GM12891 (cell line): ENCODE measurements at regions not wholly inside any gene's neighbourhood (a gene's known extent, or its start where the extent isn't known, plus 50 kb on each side); places are given as distances from the start of the nearest gene placed in this dataset.
"Not testable (repeated sequence)": the region's sequence is repeated elsewhere in the genome, so short reads cannot be mapped to it uniquely, and the experiment has no call there.

Experiments used
- POLR2A ChIP-seq: IDR thresholded peaks from 2 replicates; pipeline ENCODE4 v1.6.1; 2011; ENCODE audit warnings: low read depth, low read length, control low read depth
- POLR2AphosphoS5 ChIP-seq: IDR thresholded peaks from 2 replicates; pipeline ENCODE4 v1.6.1; 2011; ENCODE audit warnings: low read depth, low read length, control low read depth
- SPI1 ChIP-seq: IDR thresholded peaks from 2 replicates; pipeline ENCODE4 v1.6.1; 2011; ENCODE audit warnings: low read depth, low read length, control low read depth

DNA sequence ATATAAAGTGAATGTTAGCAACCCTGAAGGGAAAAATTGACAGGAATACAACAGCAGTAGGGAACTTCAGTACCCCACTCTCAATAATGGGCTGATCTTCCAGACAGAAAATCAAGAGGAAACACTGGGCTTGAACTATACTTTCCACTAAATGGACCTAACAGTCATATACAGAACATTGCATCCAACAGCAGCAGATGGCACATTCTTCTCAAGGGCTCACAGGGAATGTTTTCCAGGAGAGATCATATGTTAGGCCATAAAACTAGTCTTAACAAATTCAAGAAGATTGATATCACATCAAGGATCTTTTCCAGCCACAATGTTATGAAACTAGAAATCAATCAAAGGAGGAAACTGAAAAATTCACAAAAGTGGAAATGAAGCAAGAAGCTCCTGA lies 252.1 kb downstream of the GADD45G start:
- TF ChIP-seq POLR2A, POLR2AphosphoS5, SPI1: not testable (repeated sequence)
